ENCODE measurements at regions not wholly inside any gene's neighbourhood (a gene's known extent, or its start where the extent isn't known, plus 50 kb on each side); places are given as distances from the start of the nearest gene placed in this dataset.

- no peak overlapping the region for H3K27ac ChIP-seq (ENCODE audit: low read depth, low read length)
- H3K9me3 ChIP-seq (ENCODE audit: insufficient read depth, low read depth, low read length) = no peaks in the 10 kb centered on the region
- Mint-ChIP-seq H3K4me1 (ENCODE audit: low read depth, unreplicated experiment) (peaks cover 5% of the 10 kb centered on the region), H3K36me3 (ENCODE audit: low read depth, unreplicated experiment) (no peaks in the 10 kb centered on the region), H3K27ac (ENCODE audit: unreplicated experiment) (no peak overlapping the region), H3K4me3 (ENCODE audit: unreplicated experiment) (no peak overlapping the region), H3K27me3 (ENCODE audit: low read depth, unreplicated experiment) (no peaks in the 10 kb centered on the region), H3K9me3 (ENCODE audit: unreplicated experiment) (peaks cover 8% of the 10 kb centered on the region)
- no peaks in the 10 kb centered on the region for H3K79me2 ChIP-seq (ENCODE audit: insufficient read depth, low read length)
- no peak overlapping the region for H3K4me3 ChIP-seq (ENCODE audit: insufficient read depth, low read depth, low read length)
- DNase-seq (ENCODE audit: low read depth) = no peak
- TF ChIP-seq CTCF (IDR thresholded peaks at IDR 0.05; ENCODE audit: insufficient read depth, low read depth, low read length) (no peak), EZH2 (IDR thresholded peaks at IDR 0.05; ENCODE audit: insufficient read depth, low read length) (no peak)
- no peak for FAIRE-seq
- H3K9ac ChIP-seq (ENCODE audit: low read length) = no peak overlapping the region
- no peak overlapping the region for H2AFZ ChIP-seq (ENCODE audit: low read depth, low read length)
- H3K4me1 ChIP-seq (ENCODE audit: insufficient read depth, low read length) = no peaks in the 10 kb centered on the region
- no peak overlapping the region for H3K4me2 ChIP-seq (ENCODE audit: low read length)
- H3K36me3 ChIP-seq (ENCODE audit: insufficient read depth, low read length) = no peaks in the 10 kb centered on the region
- H3K27me3 ChIP-seq (ENCODE audit: insufficient read depth, low read length) = no peaks in the 10 kb centered on the region
- H4K20me1 ChIP-seq (ENCODE audit: insufficient read depth, low read length) = no peaks in the 10 kb centered on the region
Measured at GRCh38 chr2:200099256-200099655, 143.9 kb downstream of the MAIP1 start.

- H4K20me1 ChIP-seq (ENCODE audit: insufficient read depth, low read length) = no peaks in the 10 kb centered on the region
- no peak overlapping the region for H3K4me2 ChIP-seq (ENCODE audit: low read length)
- TF ChIP-seq CTCF (IDR thresholded peaks at IDR 0.05; ENCODE audit: insufficient read depth, low read depth, low read length) = no peak
- no peak for TF ChIP-seq EZH2 (IDR thresholded peaks at IDR 0.05; ENCODE audit: insufficient read depth, low read length)
- H3K27ac ChIP-seq (ENCODE audit: low read depth, low read length) = no peak overlapping the region
- H3K36me3 Mint-ChIP-seq (ENCODE audit: low read depth, unreplicated experiment) = no peaks in the 10 kb centered on the region
- no peaks in the 10 kb centered on the region for H3K4me1 ChIP-seq (ENCODE audit: insufficient read depth, low read length)
- no peaks in the 10 kb centered on the region for H3K27me3 ChIP-seq (ENCODE audit: insufficient read depth, low read length)
- H3K36me3 ChIP-seq (ENCODE audit: insufficient read depth, low read length) = no peaks in the 10 kb centered on the region
- FAIRE-seq (no peak), DNase-seq (ENCODE audit: low read depth) (no peak)
- no peak overlapping the region for H3K9ac ChIP-seq (ENCODE audit: low read length)
- peaks cover 8% of the 10 kb centered on the region for H3K4me1 Mint-ChIP-seq (ENCODE audit: low read depth, unreplicated experiment)
- no peaks in the 10 kb centered on the region for H3K79me2 ChIP-seq (ENCODE audit: insufficient read depth, low read length)
- H2AFZ ChIP-seq (ENCODE audit: low read depth, low read length) = no peak overlapping the region
- H3K27me3 Mint-ChIP-seq (ENCODE audit: low read depth, unreplicated experiment) = no peaks in the 10 kb centered on the region
- H3K4me3 ChIP-seq (ENCODE audit: insufficient read depth, low read depth, low read length) = no peak overlapping the region
- H3K27ac Mint-ChIP-seq (ENCODE audit: unreplicated experiment) = no peak overlapping the region
- no peak overlapping the region for H3K4me3 Mint-ChIP-seq (ENCODE audit: unreplicated experiment)
- H3K9me3 ChIP-seq (ENCODE audit: insufficient read depth, low read depth, low read length) = no peaks in the 10 kb centered on the region
- H3K9me3 Mint-ChIP-seq (ENCODE audit: unreplicated experiment) = peaks cover 8% of the 10 kb centered on the region
Measured at GRCh38 chr2:200100027-200100426, 144.6 kb downstream of the MAIP1 start.

DNA sequence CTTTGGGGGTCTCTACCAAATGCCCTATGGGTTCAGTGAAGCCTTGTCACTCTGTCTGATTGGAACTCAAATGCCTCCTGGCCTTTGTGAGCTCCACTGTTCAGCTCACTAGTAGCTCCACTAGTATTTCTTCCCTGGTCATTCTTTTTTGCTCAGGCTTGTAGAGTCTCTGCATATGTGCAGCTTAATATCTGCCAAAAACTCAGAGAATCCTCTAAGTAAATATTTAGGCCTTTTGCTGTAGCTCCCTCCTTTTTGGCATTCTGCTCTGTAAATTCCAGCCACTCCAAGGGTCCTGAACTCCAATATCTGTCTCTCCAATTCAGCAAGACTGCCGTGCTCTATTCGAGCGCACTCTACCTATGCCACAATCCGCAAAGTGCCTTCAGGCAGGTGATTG lies 146.5 kb downstream of the MAIP1 start:
- Mint-ChIP-seq H3K4me1 (ENCODE audit: low read depth, unreplicated experiment) (peaks cover 17% of the 10 kb centered on the region), H3K27me3 (ENCODE audit: low read depth, unreplicated experiment) (no peaks in the 10 kb centered on the region), H3K4me3 (ENCODE audit: unreplicated experiment) (no peak overlapping the region), H3K36me3 (ENCODE audit: low read depth, unreplicated experiment) (no peaks in the 10 kb centered on the region), H3K27ac (ENCODE audit: unreplicated experiment) (peak overlapping the region; percentile 4), H3K9me3 (ENCODE audit: unreplicated experiment) (peaks cover 6% of the 10 kb centered on the region)
- no peak overlapping the region for H3K27ac ChIP-seq (ENCODE audit: low read depth, low read length)
- H3K79me2 ChIP-seq (ENCODE audit: insufficient read depth, low read length) = no peaks in the 10 kb centered on the region
- H3K4me3 ChIP-seq (ENCODE audit: insufficient read depth, low read depth, low read length) = no peak overlapping the region
- no peaks in the 10 kb centered on the region for H4K20me1 ChIP-seq (ENCODE audit: insufficient read depth, low read length)
- H3K4me1 ChIP-seq (ENCODE audit: insufficient read depth, low read length) = no peaks in the 10 kb centered on the region
- FAIRE-seq (no peak), DNase-seq (ENCODE audit: low read depth) (no peak)
- no peak overlapping the region for H2AFZ ChIP-seq (ENCODE audit: low read depth, low read length)
- H3K27me3 ChIP-seq (ENCODE audit: insufficient read depth, low read length) = no peaks in the 10 kb centered on the region
- H3K4me2 ChIP-seq (ENCODE audit: low read length) = no peak overlapping the region
- no peak for TF ChIP-seq CTCF (IDR thresholded peaks at IDR 0.05; ENCODE audit: insufficient read depth, low read depth, low read length)
- TF ChIP-seq EZH2 (IDR thresholded peaks at IDR 0.05; ENCODE audit: insufficient read depth, low read length) = no peak
- no peaks in the 10 kb centered on the region for H3K36me3 ChIP-seq (ENCODE audit: insufficient read depth, low read length)
- H3K9ac ChIP-seq (ENCODE audit: low read length) = no peak overlapping the region
- H3K9me3 ChIP-seq (ENCODE audit: insufficient read depth, low read depth, low read length) = no peaks in the 10 kb centered on the region

Measured in astrocyte (in vitro differentiated cells and primary cell).